Right lobe of liver (tissue), 6 donors: ENCODE measurements at regions not wholly inside any gene's neighbourhood (a gene's known extent, or its start where the extent isn't known, plus 50 kb on each side); places are given as distances from the start of the nearest gene placed in this dataset.

ENCODE experiments used
- ATAC-seq, 4 donors: fragments of 200-7000 bp; cut with Tn5 transposase; one replicate each; pipeline ENCODE4 v1.9.1; 2020; ENCODE audit warnings: mild to moderate bottlenecking in 4 of 4, moderate library complexity in 4 of 4
- DNase-seq, 3 donors: peaks; one replicate each; pipeline ENCODE4 v3.0.0-alpha.2; 2020
- H3K27ac ChIP-seq, 3 donors: fragments of 200-600 bp; one replicate each; pipeline ENCODE4 v1.8.0; 2022
- H3K27me3 ChIP-seq, 2 donors: fragments of 200-600 bp; one replicate each; pipeline ENCODE4 v1.8.0; 2022
- H3K36me3 ChIP-seq, 4 donors: fragments of 200-600 bp; sonication (generic) in 1 of 4; one replicate each; pipeline versions ENCODE4 v1.5.1 to v1.8.0; 2017 to 2022; ENCODE audit warnings: control low read depth in 1 of 4
- H3K4me1 ChIP-seq, 4 donors: fragments of 200-600 bp; sonication (generic) in 1 of 4; one replicate each; pipeline versions ENCODE4 v1.5.1 to v1.8.0; 2017 to 2022; ENCODE audit warnings: control low read depth in 1 of 4
- H3K4me3 ChIP-seq, 3 donors: fragments of 200-600 bp; one replicate each; pipeline ENCODE4 v1.8.0; 2022
- H3K9me3 ChIP-seq, 4 donors: fragments of 200-600 bp; sonication (generic) in 1 of 4; one replicate each; pipeline versions ENCODE4 v1.5.1 to v1.8.0; 2017 to 2022; ENCODE audit warnings: control low read depth in 1 of 4
- POLR2A ChIP-seq: fragments of 450-650 bp; IDR thresholded peaks from one replicate; pipeline ENCODE4 v1.6.1; 2017; ENCODE audit warnings: antibody characterized with exemption, mild to moderate bottlenecking
- WGBS: methylation state at CpG from one replicate; pipeline ENCODE4 v1.1.6; 2018; ENCODE audit warnings: low coverage, low lambda C conversion rate; ENCODE audit not compliant: insufficient coverage; ENCODE audit errors: missing lambda C conversion rate; 5-methylcytosine and 5-hydroxymethylcytosine counted together
- intact Hi-C, 2 donors: fragments of 100-400 bp; cut with DNase I; formaldehyde crosslinking; loops; one replicate each; pipeline versions ENCODE4 v1.11.2 to v1.14.1; 2022
- TF ChIP-seq, protein P1 (sequence below), 4 donors: fragments of 200-600 bp in 3 of 4; fragments of 450-650 bp in 1 of 4; IDR thresholded peaks; one replicate each; pipeline versions ENCODE4 v1.5.1 to v1.8.0; 2016 to 2022; ENCODE audit warnings: antibody characterized with exemption in 4 of 4, mild to moderate bottlenecking in 2 of 4
- donor health status: DM: no; HTN: yes; CAD: no.
- donor health status: DM: no; HTN: no; CAD: no.
- donor health status: DM: no; HTN: no; CAD: no.
- donor health status: DM: no; HTN: yes; CAD: no.
- donor health status: DM: no; HTN: yes; CAD: no.

DNA sequence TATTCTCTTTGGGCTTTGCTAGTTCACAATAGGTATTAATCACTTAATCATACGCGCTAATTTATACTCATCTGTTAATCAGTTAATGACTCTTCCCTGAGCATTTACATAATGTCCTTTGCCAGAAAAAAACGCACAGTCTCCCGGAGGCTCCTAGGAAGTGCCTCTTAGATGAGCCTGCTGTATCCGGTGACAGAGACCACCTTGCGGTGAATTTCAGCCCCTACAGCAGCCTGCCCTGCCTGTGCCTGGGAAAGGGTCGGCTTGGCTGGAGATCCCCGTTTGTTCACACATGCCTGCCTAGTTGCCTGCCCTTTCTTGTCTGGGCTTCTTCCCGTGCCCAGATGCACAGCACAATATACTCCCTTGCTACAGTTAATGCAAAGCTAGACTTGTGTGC is 152.9 kb downstream of the ZBTB18 start:
- Histone ChIP-seq H3K4me1 (peaks cover 0 to 11% (median 4%) of the 10 kb centered on the region in 4 donors), H3K27me3 (no peaks in the 10 kb centered on the region), H3K36me3 (no peaks in the 10 kb centered on the region), H3K9me3 (no peaks in the 10 kb centered on the region), H3K4me3 (no peak overlapping the region), H3K27ac (no peak overlapping the region)
- DNase-seq (no peak), ATAC-seq (no peak)
- intact Hi-C loops, result no loop called here
- TF ChIP-seq, protein P1, sequence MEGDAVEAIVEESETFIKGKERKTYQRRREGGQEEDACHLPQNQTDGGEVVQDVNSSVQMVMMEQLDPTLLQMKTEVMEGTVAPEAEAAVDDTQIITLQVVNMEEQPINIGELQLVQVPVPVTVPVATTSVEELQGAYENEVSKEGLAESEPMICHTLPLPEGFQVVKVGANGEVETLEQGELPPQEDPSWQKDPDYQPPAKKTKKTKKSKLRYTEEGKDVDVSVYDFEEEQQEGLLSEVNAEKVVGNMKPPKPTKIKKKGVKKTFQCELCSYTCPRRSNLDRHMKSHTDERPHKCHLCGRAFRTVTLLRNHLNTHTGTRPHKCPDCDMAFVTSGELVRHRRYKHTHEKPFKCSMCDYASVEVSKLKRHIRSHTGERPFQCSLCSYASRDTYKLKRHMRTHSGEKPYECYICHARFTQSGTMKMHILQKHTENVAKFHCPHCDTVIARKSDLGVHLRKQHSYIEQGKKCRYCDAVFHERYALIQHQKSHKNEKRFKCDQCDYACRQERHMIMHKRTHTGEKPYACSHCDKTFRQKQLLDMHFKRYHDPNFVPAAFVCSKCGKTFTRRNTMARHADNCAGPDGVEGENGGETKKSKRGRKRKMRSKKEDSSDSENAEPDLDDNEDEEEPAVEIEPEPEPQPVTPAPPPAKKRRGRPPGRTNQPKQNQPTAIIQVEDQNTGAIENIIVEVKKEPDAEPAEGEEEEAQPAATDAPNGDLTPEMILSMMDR (IDR thresholded peaks at IDR 0.05), result no peak
- TF ChIP-seq POLR2A, result no peak
- 92% methylated on average over 8 of the region's 9 CpGs for WGBS

DNA sequence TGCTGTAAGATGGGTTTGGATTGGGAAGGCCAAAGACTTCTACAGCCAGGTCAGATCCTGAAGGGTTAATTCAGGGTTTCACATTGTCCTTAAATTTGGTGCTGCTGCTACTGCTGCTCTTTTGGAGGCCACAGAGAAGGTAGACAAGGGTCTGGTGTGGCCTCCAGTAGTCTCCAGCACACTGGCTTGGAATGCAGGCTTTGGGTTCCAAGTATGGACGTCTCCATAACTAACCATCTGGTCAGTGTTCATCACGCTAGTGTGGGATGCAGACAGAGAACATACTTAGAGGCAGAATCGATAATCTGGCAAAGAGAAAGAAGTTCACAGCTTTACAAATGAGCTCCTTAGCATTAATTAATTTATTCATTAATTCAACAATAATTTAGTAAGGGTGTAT is 154.1 kb downstream of the ZBTB18 start:
- intact Hi-C loops, result no loop called here
- no peak for ATAC-seq

DNA sequence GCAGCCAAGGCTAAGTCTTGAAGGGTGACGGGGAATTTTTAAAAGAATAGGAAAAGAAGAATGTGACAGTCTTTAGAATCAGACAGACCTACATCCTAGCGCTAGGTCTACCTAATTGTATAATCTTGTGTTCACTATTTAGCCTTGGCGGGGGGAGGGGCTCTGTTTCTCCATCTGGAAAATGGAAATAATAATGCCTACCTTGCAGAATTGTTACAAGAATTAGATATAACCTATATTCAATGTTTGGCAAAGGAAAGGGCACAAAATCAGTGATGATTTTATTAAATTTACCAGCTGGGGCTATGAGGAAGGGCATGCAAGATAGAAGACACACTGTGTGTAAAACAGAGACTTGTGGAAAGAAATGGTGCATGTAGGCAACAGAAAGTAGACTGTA is 154.8 kb downstream of the ZBTB18 start:
- Histone ChIP-seq H3K9me3 (no peaks in the 10 kb centered on the region), H3K4me3 (no peak overlapping the region), H3K4me1 (peaks cover 0 to 11% (median 4%) of the 10 kb centered on the region in 4 donors), H3K27ac (no peak overlapping the region), H3K27me3 (no peaks in the 10 kb centered on the region), H3K36me3 (no peaks in the 10 kb centered on the region)
- 79% methylated on average over 3 of the region's 3 CpGs for WGBS
- intact Hi-C loops, result no loop called here
- no peak for ATAC-seq
- TF ChIP-seq, protein P1 (IDR thresholded peaks at IDR 0.05), result no peak
- no peak for TF ChIP-seq POLR2A
- no peak for DNase-seq

More for the DNA sequence above, 154.1 kb downstream of the ZBTB18 start:
- Histone ChIP-seq H3K27me3 (no peaks in the 10 kb centered on the region), H3K9me3 (no peaks in the 10 kb centered on the region), H3K4me3 (no peak overlapping the region), H3K4me1 (peaks cover 0 to 11% (median 4%) of the 10 kb centered on the region in 4 donors), H3K36me3 (no peaks in the 10 kb centered on the region), H3K27ac (no peak overlapping the region)
- DNase-seq, result no peak
- no peak for TF ChIP-seq POLR2A
- TF ChIP-seq, protein P1 (IDR thresholded peaks at IDR 0.05), result no peak
- 80% methylated on average over 3 of the region's 3 CpGs for WGBS

DNA sequence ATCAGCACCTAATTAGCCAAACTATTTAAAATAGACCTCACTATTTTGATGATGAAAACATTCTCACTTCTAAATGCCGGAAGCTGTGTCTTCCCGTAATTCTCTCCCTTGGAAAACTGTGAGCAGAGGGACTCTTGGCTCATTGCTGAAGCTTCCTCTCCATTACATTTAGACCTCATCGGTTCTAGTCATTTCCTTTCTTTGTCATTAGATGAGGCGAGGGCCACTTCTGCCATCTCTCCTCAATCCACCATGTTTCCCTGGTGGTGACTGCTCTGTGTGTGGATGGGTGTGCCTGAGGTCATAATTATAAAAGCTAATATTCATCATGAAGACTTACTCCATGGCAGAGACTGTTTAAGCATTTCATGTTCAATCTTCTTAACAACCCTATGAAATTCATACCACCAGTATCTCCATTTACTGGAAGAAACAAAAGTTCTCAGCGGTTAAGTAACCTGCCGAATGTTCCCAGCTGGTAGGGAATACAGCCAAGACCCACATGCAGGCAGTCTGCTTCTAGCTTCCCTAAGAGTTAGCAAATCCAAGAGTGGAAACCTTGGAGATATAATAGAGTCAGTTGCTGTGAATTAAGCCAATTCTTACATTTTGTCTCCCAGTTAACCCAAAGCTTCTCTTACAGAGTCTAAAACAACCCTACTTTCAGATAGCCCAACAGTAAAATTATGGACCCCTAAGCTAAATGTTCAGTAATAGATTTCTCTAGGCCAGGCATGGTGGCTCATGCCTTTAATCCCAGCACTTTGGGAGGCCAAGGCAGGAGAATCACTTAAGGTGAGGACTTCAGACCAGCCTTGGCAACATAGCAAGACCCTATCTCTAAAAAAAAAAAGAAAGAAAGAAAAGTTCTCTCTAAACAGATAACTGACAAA is 156.2 kb downstream of the ZBTB18 start:
- intact Hi-C loops, result no loop called here
- peak overlapping the region in 2 of 3 donors; percentile 57 to 88 for H3K27ac ChIP-seq
- DNase-seq (no peak), ATAC-seq (peak; percentile 5 to 21 (median 9))
- H3K4me3 ChIP-seq, result no peak overlapping the region
- peaks cover 0 to 11% (median 4%) of the 10 kb centered on the region in 4 donors for H3K4me1 ChIP-seq
- no peaks in the 10 kb centered on the region for H3K36me3 ChIP-seq
- WGBS, result 72% methylated on average over 6 of the region's 6 CpGs
- H3K27me3 ChIP-seq, result no peaks in the 10 kb centered on the region
- no peaks in the 10 kb centered on the region for H3K9me3 ChIP-seq
- TF ChIP-seq, protein P1 (IDR thresholded peaks at IDR 0.05), result no peak
- no peak for TF ChIP-seq POLR2A
